ENCODE measurements at regions not wholly inside any gene's neighbourhood (a gene's known extent, or its start where the extent isn't known, plus 50 kb on each side); places are given as distances from the start of the nearest gene placed in this dataset.

DNA sequence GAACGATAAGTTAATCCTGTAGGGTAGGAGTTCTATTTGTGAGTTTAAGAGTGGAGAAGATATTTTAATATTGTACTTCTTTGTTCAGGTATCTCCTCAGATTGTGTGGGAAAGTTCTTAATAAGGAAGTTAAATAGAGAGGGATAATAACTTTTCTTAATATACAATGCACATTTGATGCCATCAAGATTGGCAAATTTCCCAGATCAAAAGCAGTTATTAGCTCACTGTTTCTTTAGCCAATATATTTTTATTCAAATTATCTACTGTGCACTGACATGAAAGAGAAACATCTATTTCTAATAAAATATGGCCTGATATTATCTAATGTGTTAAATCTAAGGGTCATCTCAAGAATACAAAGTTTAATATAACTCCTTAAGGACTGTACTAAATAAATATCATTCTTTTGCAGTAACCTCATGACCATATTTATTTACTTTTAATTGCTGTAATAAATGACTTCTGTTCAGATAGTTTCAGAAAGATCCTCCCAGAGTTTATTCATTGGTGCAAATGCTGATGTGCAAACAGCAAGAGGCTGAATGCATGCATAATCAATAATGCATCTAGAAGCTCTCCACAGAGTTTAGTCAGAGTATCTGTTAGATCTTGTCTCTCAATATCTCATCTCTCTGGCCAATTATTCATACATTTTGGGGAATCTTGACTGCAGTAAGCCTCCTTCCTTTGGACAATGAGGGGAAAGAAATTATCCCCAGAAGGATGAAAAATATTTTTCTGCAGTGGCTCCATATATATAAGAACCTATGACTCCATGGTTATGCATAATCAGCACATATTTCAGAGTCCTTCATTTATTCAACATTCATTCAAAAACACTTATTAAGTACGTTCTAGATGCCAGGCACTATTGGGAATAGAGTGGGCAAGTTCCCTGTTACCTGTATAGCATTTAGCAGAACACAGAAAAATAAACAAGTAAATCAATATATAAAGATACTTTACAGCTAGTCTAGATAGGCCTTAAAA lies 85.3 kb downstream of the SPATA31D1 start:
- no peak for TF ChIP-seq POLR2AphosphoS5 (IDR thresholded peaks at IDR 0.05)
- no peak for TF ChIP-seq POLR2A (IDR thresholded peaks at IDR 0.05)
- TF ChIP-seq, protein P1, sequence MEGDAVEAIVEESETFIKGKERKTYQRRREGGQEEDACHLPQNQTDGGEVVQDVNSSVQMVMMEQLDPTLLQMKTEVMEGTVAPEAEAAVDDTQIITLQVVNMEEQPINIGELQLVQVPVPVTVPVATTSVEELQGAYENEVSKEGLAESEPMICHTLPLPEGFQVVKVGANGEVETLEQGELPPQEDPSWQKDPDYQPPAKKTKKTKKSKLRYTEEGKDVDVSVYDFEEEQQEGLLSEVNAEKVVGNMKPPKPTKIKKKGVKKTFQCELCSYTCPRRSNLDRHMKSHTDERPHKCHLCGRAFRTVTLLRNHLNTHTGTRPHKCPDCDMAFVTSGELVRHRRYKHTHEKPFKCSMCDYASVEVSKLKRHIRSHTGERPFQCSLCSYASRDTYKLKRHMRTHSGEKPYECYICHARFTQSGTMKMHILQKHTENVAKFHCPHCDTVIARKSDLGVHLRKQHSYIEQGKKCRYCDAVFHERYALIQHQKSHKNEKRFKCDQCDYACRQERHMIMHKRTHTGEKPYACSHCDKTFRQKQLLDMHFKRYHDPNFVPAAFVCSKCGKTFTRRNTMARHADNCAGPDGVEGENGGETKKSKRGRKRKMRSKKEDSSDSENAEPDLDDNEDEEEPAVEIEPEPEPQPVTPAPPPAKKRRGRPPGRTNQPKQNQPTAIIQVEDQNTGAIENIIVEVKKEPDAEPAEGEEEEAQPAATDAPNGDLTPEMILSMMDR (IDR thresholded peaks at IDR 0.05), result no peak

Data from breast epithelium (tissue), 3 donors.